ENCODE measurements at regions not wholly inside any gene's neighbourhood (a gene's known extent, or its start where the extent isn't known, plus 50 kb on each side); places are given as distances from the start of the nearest gene placed in this dataset.

GRCh38 chr13:104605435-104605834 lies 1539.2 kb upstream of the SLC10A2 start (continued):
- peak; percentile 66; the same call in 1 of the 2 replicates for TF ChIP-seq ZNF518A (tag by site-specific recombination; conservative IDR thresholded peaks at IDR 0.05; ENCODE audit: low read depth)
- peak; percentile 70 for TF ChIP-seq ZNF555 (tag by site-specific recombination; conservative IDR thresholded peaks at IDR 0.05)
- peak; percentile 55 for TF ChIP-seq ZBTB11 (tag by site-specific recombination; conservative IDR thresholded peaks at IDR 0.05; ENCODE audit: low read depth)
- peak; percentile 69 for TF ChIP-seq ZNF426 (tag by site-specific recombination; IDR thresholded peaks at IDR 0.05)
- TF ChIP-seq ZNF623 (tag by site-specific recombination; IDR thresholded peaks at IDR 0.05) = 0 out of 2 replicates have a peak, but pooled peaks have one; percentile 30
- peak; percentile 70; the same call in 1 of the 2 replicates for TF ChIP-seq ZNF394 (tag by site-specific recombination; IDR thresholded peaks at IDR 0.05; ENCODE audit: borderline replicate concordance)
- TF ChIP-seq ZBTB8A (tag by site-specific recombination; IDR thresholded peaks at IDR 0.05) = 0 out of 2 replicates have a peak, but pooled peaks have one; percentile 28

GRCh38 chr13:104597546-104598180 lies 1531.4 kb upstream of the SLC10A2 start:
- POLR2A ChIA-PET = no interaction called here

GRCh38 chr13:104595511-104595910 lies 1529.3 kb upstream of the SLC10A2 start:
- ChIA-PET CTCF (no interaction called here), POLR2A (no interaction called here)
- Histone ChIP-seq H3K27ac (ENCODE audit: extremely low read depth, low read depth, low read length) (no peak overlapping the region), H3K36me3 (ENCODE audit: control insufficient read depth in 2 of 2, insufficient read depth in 1 of 2, low read length in 2 of 2) (no peaks in the 10 kb centered on the region), H3K9me3 (ENCODE audit: control insufficient read depth, insufficient read depth, low read depth, low read length) (no peaks in the 10 kb centered on the region), H3K4me3 (ENCODE audit: low read depth, low read length) (no peak overlapping the region), H3K4me1 (ENCODE audit: control insufficient read depth, insufficient read depth, low read length) (no peaks in the 10 kb centered on the region; the same call in 1 of the 2 replicates)
- TF ChIP-seq ZNF2 (tag by site-specific recombination; IDR thresholded peaks at IDR 0.05) (no peak), ZBTB21 (tag by site-specific recombination; IDR thresholded peaks at IDR 0.05) (no peak), BCL11A (tag by site-specific recombination; IDR thresholded peaks at IDR 0.05; ENCODE audit: low read depth) (no peak), ZBTB8A (tag by site-specific recombination; IDR thresholded peaks at IDR 0.05) (no peak), ZNF76 (tag by site-specific recombination; IDR thresholded peaks at IDR 0.05; ENCODE audit: borderline replicate concordance, low read depth) (no peak), ZNF211 (tag by site-specific recombination; IDR thresholded peaks at IDR 0.05; ENCODE audit: low read depth) (no peak), ZIC2 (tag by site-specific recombination; IDR thresholded peaks at IDR 0.05) (no peak), ZNF623 (tag by site-specific recombination; IDR thresholded peaks at IDR 0.05) (no peak), ZSCAN5A (tag by site-specific recombination; IDR thresholded peaks at IDR 0.05) (no peak), ZSCAN16 (tag by site-specific recombination; IDR thresholded peaks at IDR 0.05) (no peak), KLF9 (tag by site-specific recombination; IDR thresholded peaks at IDR 0.05; ENCODE audit: low read depth) (no peak), ZNF677 (tag by site-specific recombination; IDR thresholded peaks at IDR 0.05) (no peak)

More at GRCh38 chr13:104597546-104598180, 1531.4 kb upstream of the SLC10A2 start:
- TF ChIP-seq ZNF292 (tag by site-specific recombination; IDR thresholded peaks at IDR 0.05; ENCODE audit: borderline replicate concordance, low read depth) = no peak
- TF ChIP-seq TRIM28 (IDR thresholded peaks at IDR 0.05; ENCODE audit: borderline replicate concordance, low read length) = 0 out of 2 replicates have a peak, but pooled peaks have one; percentile 36
- no peaks in the 10 kb centered on the region; the same call in 1 of the 2 replicates for H3K4me1 ChIP-seq (ENCODE audit: control insufficient read depth, insufficient read depth, low read length)
- no peaks in the 10 kb centered on the region for H3K36me3 ChIP-seq (ENCODE audit: control insufficient read depth in 2 of 2, insufficient read depth in 1 of 2, low read length in 2 of 2)
- H3K4me3 ChIP-seq (ENCODE audit: low read depth, low read length) = no peak overlapping the region
- CTCF ChIA-PET = no interaction called here
- H3K27ac ChIP-seq (ENCODE audit: extremely low read depth, low read depth, low read length) = no peak overlapping the region
- no peaks in the 10 kb centered on the region for H3K9me3 ChIP-seq (ENCODE audit: control insufficient read depth, insufficient read depth, low read depth, low read length)
